ENCODE measurements at regions not wholly inside any gene's neighbourhood (a gene's known extent, or its start where the extent isn't known, plus 50 kb on each side); places are given as distances from the start of the nearest gene placed in this dataset.

- peak in 1 of 2 donors; percentile 4 for DNase-seq
Observed at GRCh38 chr1:143699115-143699514, 272.7 kb downstream of the FAM72C start.

GRCh38 chr1:143698016-143698415 is 273.8 kb downstream of the FAM72C start:
- no peak overlapping the region for H3K4me3 ChIP-seq (ENCODE audit: low read length)
- H3K36me3 ChIP-seq (ENCODE audit: control insufficient read depth, insufficient read depth, low read length): no peaks in the 10 kb centered on the region
- no CpG with 5 or more reads among the region's 21 CpGs for whole genome bisulfite sequencing (ENCODE audit: insufficient coverage, low lambda C conversion rate)
- H3K27ac ChIP-seq (ENCODE audit: low read length): no peak overlapping the region
- peaks cover 38% of the 10 kb centered on the region for H3K27me3 ChIP-seq (ENCODE audit: control insufficient read depth, insufficient read depth, low read length)
- H3K9me3 ChIP-seq (ENCODE audit: control insufficient read depth, low read depth, low read length): no peaks in the 10 kb centered on the region
- peak in 1 of 2 donors; percentile 12 for DNase-seq
- no peaks in the 10 kb centered on the region for H3K4me1 ChIP-seq (ENCODE audit: control insufficient read depth, insufficient read depth, low read length)

More at GRCh38 chr1:143699115-143699514, 272.7 kb downstream of the FAM72C start:
- H3K27me3 ChIP-seq (ENCODE audit: control insufficient read depth, insufficient read depth, low read length): peaks cover 32% of the 10 kb centered on the region
- no peak overlapping the region for H3K27ac ChIP-seq (ENCODE audit: low read length)
- 0% methylated on average over 1 of the region's 17 CpGs for WGBS (ENCODE audit: insufficient coverage, low lambda C conversion rate)
- no peaks in the 10 kb centered on the region for H3K4me1 ChIP-seq (ENCODE audit: control insufficient read depth, insufficient read depth, low read length)
- no peak overlapping the region for H3K4me3 ChIP-seq (ENCODE audit: low read length)
- H3K9me3 ChIP-seq (ENCODE audit: control insufficient read depth, low read depth, low read length): no peaks in the 10 kb centered on the region
- H3K36me3 ChIP-seq (ENCODE audit: control insufficient read depth, insufficient read depth, low read length): no peaks in the 10 kb centered on the region

GRCh38 chr1:143694085-143694484 is 277.7 kb downstream of the FAM72C start:
- no peak overlapping the region for H3K4me3 ChIP-seq (ENCODE audit: low read length)
- no peaks in the 10 kb centered on the region for H3K4me1 ChIP-seq (ENCODE audit: control insufficient read depth, insufficient read depth, low read length)
- no peak overlapping the region for H3K27ac ChIP-seq (ENCODE audit: low read length)
- no peaks in the 10 kb centered on the region for H3K9me3 ChIP-seq (ENCODE audit: control insufficient read depth, low read depth, low read length)
- no CpG with 5 or more reads among the region's 3 CpGs for WGBS (ENCODE audit: insufficient coverage, low lambda C conversion rate)
- H3K27me3 ChIP-seq (ENCODE audit: control insufficient read depth, insufficient read depth, low read length): peaks cover 50% of the 10 kb centered on the region
- no peak for DNase-seq
- H3K36me3 ChIP-seq (ENCODE audit: control insufficient read depth, insufficient read depth, low read length): no peaks in the 10 kb centered on the region

GRCh38 chr1:143691971-143692529 is 279.7 kb downstream of the FAM72C start:
- Histone ChIP-seq H3K9me3 (ENCODE audit: control insufficient read depth, low read depth, low read length) (no peaks in the 10 kb centered on the region), H3K4me3 (ENCODE audit: low read length) (no peak overlapping the region), H3K27me3 (ENCODE audit: control insufficient read depth, insufficient read depth, low read length) (peaks cover 33% of the 10 kb centered on the region), H3K4me1 (ENCODE audit: control insufficient read depth, insufficient read depth, low read length) (no peaks in the 10 kb centered on the region), H3K27ac (ENCODE audit: low read length) (no peak overlapping the region), H3K36me3 (ENCODE audit: control insufficient read depth, insufficient read depth, low read length) (no peaks in the 10 kb centered on the region)
- DNase-seq: no peak
- WGBS (ENCODE audit: insufficient coverage, low lambda C conversion rate): 27% methylated on average over 3 of the region's 29 CpGs

- Histone ChIP-seq H3K27me3 (ENCODE audit: control insufficient read depth, insufficient read depth, low read length) (peaks cover 33% of the 10 kb centered on the region), H3K36me3 (ENCODE audit: control insufficient read depth, insufficient read depth, low read length) (no peaks in the 10 kb centered on the region), H3K4me1 (ENCODE audit: control insufficient read depth, insufficient read depth, low read length) (no peaks in the 10 kb centered on the region), H3K27ac (ENCODE audit: low read length) (no peak overlapping the region), H3K4me3 (ENCODE audit: low read length) (no peak overlapping the region), H3K9me3 (ENCODE audit: control insufficient read depth, low read depth, low read length) (no peaks in the 10 kb centered on the region)
- no CpG with 5 or more reads among the region's 27 CpGs for WGBS (ENCODE audit: insufficient coverage, low lambda C conversion rate)
- DNase-seq: no peak
Observed at GRCh38 chr1:143691400-143691891, 280.3 kb downstream of the FAM72C start.

GRCh38 chr1:143689781-143690180 is 282.0 kb downstream of the FAM72C start:
- Histone ChIP-seq H3K36me3 (ENCODE audit: control insufficient read depth, insufficient read depth, low read length) (no peaks in the 10 kb centered on the region), H3K27ac (ENCODE audit: low read length) (no peak overlapping the region), H3K9me3 (ENCODE audit: control insufficient read depth, low read depth, low read length) (no peaks in the 10 kb centered on the region), H3K4me1 (ENCODE audit: control insufficient read depth, insufficient read depth, low read length) (no peaks in the 10 kb centered on the region), H3K4me3 (ENCODE audit: low read length) (no peak overlapping the region), H3K27me3 (ENCODE audit: control insufficient read depth, insufficient read depth, low read length) (peaks cover 33% of the 10 kb centered on the region)
- no peak for DNase-seq
- no CpG with 5 or more reads among the region's 4 CpGs for WGBS (ENCODE audit: insufficient coverage, low lambda C conversion rate)

GRCh38 chr1:143680304-143680703 is 291.5 kb downstream of the FAM72C start:
- 84% methylated on average over 3 of the region's 14 CpGs for WGBS (ENCODE audit: insufficient coverage, low lambda C conversion rate)
- H3K27me3 ChIP-seq (ENCODE audit: control insufficient read depth, insufficient read depth, low read length): peaks cover 4% of the 10 kb centered on the region
- H3K4me1 ChIP-seq (ENCODE audit: control insufficient read depth, insufficient read depth, low read length): no peaks in the 10 kb centered on the region
- no peaks in the 10 kb centered on the region for H3K36me3 ChIP-seq (ENCODE audit: control insufficient read depth, insufficient read depth, low read length)
- DNase-seq: no peak
- no peak overlapping the region for H3K4me3 ChIP-seq (ENCODE audit: low read length)
- H3K9me3 ChIP-seq (ENCODE audit: control insufficient read depth, low read depth, low read length): no peaks in the 10 kb centered on the region
- H3K27ac ChIP-seq (ENCODE audit: low read length): no peak overlapping the region

- no peak overlapping the region for H3K27ac ChIP-seq (ENCODE audit: low read length)
- peaks cover 7% of the 10 kb centered on the region for H3K27me3 ChIP-seq (ENCODE audit: control insufficient read depth, insufficient read depth, low read length)
- no CpG with 5 or more reads among the region's 2 CpGs for WGBS (ENCODE audit: insufficient coverage, low lambda C conversion rate)
- no peaks in the 10 kb centered on the region for H3K9me3 ChIP-seq (ENCODE audit: control insufficient read depth, low read depth, low read length)
- no peak for DNase-seq
- H3K36me3 ChIP-seq (ENCODE audit: control insufficient read depth, insufficient read depth, low read length): no peaks in the 10 kb centered on the region
- no peak overlapping the region for H3K4me3 ChIP-seq (ENCODE audit: low read length)
- no peaks in the 10 kb centered on the region for H3K4me1 ChIP-seq (ENCODE audit: control insufficient read depth, insufficient read depth, low read length)
Observed at GRCh38 chr1:143672983-143673382, 298.8 kb downstream of the FAM72C start.

- Histone ChIP-seq H3K27ac (ENCODE audit: low read length) (no peak overlapping the region), H3K36me3 (ENCODE audit: control insufficient read depth, insufficient read depth, low read length) (no peaks in the 10 kb centered on the region), H3K27me3 (ENCODE audit: control insufficient read depth, insufficient read depth, low read length) (peaks cover 21% of the 10 kb centered on the region), H3K4me1 (ENCODE audit: control insufficient read depth, insufficient read depth, low read length) (no peaks in the 10 kb centered on the region), H3K9me3 (ENCODE audit: control insufficient read depth, low read depth, low read length) (peaks cover 5% of the 10 kb centered on the region), H3K4me3 (ENCODE audit: low read length) (no peak overlapping the region)
- DNase-seq: no peak
- WGBS (ENCODE audit: insufficient coverage, low lambda C conversion rate): no CpG with 5 or more reads among the region's 24 CpGs
Observed at GRCh38 chr1:143667730-143668129, 304.1 kb downstream of the FAM72C start.

- H3K4me3 ChIP-seq (ENCODE audit: low read length): no peak overlapping the region
- H3K4me1 ChIP-seq (ENCODE audit: control insufficient read depth, insufficient read depth, low read length): no peaks in the 10 kb centered on the region
- peaks cover 24% of the 10 kb centered on the region for H3K27me3 ChIP-seq (ENCODE audit: control insufficient read depth, insufficient read depth, low read length)
- no peak for DNase-seq
- no peaks in the 10 kb centered on the region for H3K36me3 ChIP-seq (ENCODE audit: control insufficient read depth, insufficient read depth, low read length)
- WGBS (ENCODE audit: insufficient coverage, low lambda C conversion rate): no CpG with 5 or more reads among the region's 8 CpGs
- H3K9me3 ChIP-seq (ENCODE audit: control insufficient read depth, low read depth, low read length): peaks cover 5% of the 10 kb centered on the region
- no peak overlapping the region for H3K27ac ChIP-seq (ENCODE audit: low read length)
Observed at GRCh38 chr1:143666851-143667250, 304.9 kb downstream of the FAM72C start.

- no CpG with 5 or more reads among the region's 9 CpGs for WGBS (ENCODE audit: insufficient coverage, low lambda C conversion rate)
- no peak overlapping the region for H3K27ac ChIP-seq (ENCODE audit: low read length)
- no peaks in the 10 kb centered on the region for H3K36me3 ChIP-seq (ENCODE audit: control insufficient read depth, insufficient read depth, low read length)
- no peak overlapping the region for H3K4me3 ChIP-seq (ENCODE audit: low read length)
- no peak for DNase-seq
- peaks cover 5% of the 10 kb centered on the region for H3K9me3 ChIP-seq (ENCODE audit: control insufficient read depth, low read depth, low read length)
- H3K4me1 ChIP-seq (ENCODE audit: control insufficient read depth, insufficient read depth, low read length): no peaks in the 10 kb centered on the region
- peaks cover 37% of the 10 kb centered on the region for H3K27me3 ChIP-seq (ENCODE audit: control insufficient read depth, insufficient read depth, low read length)
Observed at GRCh38 chr1:143665606-143666005, 306.2 kb downstream of the FAM72C start.
